ENCODE measurements at regions not wholly inside any gene's neighbourhood (a gene's known extent, or its start where the extent isn't known, plus 50 kb on each side); places are given as distances from the start of the nearest gene placed in this dataset.

DNA sequence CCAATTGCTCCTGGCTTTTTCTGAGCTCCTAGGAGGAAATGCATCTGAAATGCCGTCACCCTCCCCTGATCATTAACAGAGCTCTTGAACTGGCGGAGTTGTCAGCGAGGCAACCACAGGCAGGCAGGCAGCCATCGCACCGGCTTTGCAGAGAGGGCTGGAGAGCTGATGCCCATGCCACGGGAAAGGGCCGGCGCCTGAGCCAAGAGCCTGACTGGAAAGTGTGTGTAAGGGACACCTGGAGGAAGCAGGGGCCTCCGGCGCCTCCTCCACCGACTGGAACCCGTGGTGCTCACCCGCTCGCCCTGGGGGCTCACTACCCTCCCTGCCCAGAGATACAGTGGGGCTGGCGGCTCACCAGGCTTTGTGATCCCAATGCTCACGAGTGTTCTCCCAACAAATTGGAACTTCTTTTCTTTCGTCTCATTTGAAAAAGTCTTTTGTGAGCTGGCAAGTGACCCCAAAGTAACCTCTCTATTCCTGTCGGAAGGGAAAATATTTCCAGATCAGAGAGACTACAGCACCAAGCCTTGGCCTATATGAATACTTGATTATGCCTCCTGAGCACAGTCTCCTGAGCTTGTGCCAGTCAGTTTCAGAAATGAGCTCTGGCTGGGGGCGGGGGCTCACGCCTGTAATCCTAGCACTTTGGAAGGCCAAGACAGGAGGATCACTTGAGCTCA lies 97.7 kb upstream of the SLC25A33 start:
- Mint-ChIP-seq H3K4me3 (no peak overlapping the region), H3K4me1 (no peaks in the 10 kb centered on the region), H3K36me3 (no peaks in the 10 kb centered on the region), H3K27ac (0 out of 2 replicates have a peak overlapping the region, but pooled peaks have one; percentile 17), H3K27me3 (ENCODE audit: low read depth) (no peaks in the 10 kb centered on the region), H3K9me3 (no peaks in the 10 kb centered on the region)
- no peak for TF ChIP-seq ATF3 (CRISPR knock-in tag; conservative IDR thresholded peaks at IDR 0.05)
- TF ChIP-seq, protein P1, sequence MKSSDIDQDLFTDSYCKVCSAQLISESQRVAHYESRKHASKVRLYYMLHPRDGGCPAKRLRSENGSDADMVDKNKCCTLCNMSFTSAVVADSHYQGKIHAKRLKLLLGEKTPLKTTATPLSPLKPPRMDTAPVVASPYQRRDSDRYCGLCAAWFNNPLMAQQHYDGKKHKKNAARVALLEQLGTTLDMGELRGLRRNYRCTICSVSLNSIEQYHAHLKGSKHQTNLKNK (CRISPR knock-in tag; IDR thresholded peaks at IDR 0.05), result no peak
- no peak for TF ChIP-seq ATF2 (CRISPR knock-in tag; IDR thresholded peaks at IDR 0.05; ENCODE audit: borderline replicate concordance, low read depth)
- TF ChIP-seq USF1 (CRISPR knock-in tag; IDR thresholded peaks at IDR 0.05), result no peak
- TF ChIP-seq, protein P2, sequence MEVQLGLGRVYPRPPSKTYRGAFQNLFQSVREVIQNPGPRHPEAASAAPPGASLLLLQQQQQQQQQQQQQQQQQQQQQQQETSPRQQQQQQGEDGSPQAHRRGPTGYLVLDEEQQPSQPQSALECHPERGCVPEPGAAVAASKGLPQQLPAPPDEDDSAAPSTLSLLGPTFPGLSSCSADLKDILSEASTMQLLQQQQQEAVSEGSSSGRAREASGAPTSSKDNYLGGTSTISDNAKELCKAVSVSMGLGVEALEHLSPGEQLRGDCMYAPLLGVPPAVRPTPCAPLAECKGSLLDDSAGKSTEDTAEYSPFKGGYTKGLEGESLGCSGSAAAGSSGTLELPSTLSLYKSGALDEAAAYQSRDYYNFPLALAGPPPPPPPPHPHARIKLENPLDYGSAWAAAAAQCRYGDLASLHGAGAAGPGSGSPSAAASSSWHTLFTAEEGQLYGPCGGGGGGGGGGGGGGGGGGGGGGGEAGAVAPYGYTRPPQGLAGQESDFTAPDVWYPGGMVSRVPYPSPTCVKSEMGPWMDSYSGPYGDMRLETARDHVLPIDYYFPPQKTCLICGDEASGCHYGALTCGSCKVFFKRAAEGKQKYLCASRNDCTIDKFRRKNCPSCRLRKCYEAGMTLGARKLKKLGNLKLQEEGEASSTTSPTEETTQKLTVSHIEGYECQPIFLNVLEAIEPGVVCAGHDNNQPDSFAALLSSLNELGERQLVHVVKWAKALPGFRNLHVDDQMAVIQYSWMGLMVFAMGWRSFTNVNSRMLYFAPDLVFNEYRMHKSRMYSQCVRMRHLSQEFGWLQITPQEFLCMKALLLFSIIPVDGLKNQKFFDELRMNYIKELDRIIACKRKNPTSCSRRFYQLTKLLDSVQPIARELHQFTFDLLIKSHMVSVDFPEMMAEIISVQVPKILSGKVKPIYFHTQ (CRISPR knock-in tag; IDR thresholded peaks at IDR 0.05), result no peak
- no peak for TF ChIP-seq NR3C1 (CRISPR knock-in tag; conservative IDR thresholded peaks at IDR 0.05; ENCODE audit: low read depth)
- no peak for TF ChIP-seq TEAD1 (CRISPR knock-in tag; IDR thresholded peaks at IDR 0.05)
- TF ChIP-seq NFATC4 (CRISPR knock-in tag; IDR thresholded peaks at IDR 0.05), result no peak
- TF ChIP-seq, protein P3, sequence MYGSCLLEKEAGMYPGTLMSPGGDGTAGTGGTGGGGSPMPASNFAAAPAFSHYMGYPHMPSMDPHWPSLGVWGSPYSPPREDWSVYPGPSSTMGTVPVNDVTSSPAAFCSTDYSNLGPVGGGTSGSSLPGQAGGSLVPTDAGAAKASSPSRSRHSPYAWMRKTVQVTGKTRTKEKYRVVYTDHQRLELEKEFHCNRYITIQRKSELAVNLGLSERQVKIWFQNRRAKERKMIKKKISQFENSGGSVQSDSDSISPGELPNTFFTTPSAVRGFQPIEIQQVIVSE (CRISPR knock-in tag; IDR thresholded peaks at IDR 0.05; ENCODE audit: borderline replicate concordance), result no peak
- TF ChIP-seq ZNF138 (CRISPR knock-in tag; conservative IDR thresholded peaks at IDR 0.05), result no peak
- no peak for TF ChIP-seq SOX15 (CRISPR knock-in tag; IDR thresholded peaks at IDR 0.05)
- 0 out of 2 replicates have a peak, but pooled peaks have one; percentile 39 for ATAC-seq
- CTCF ChIA-PET, result interaction anchor here (0.6 to 1.6 kb wide), 7 partner anchors 14 to 523 kb away, joined by 3 to 8 read pairs (median 4); no protein-coding TSS in a partner anchor
- POLR2A ChIA-PET, result no interaction called here
- no peak for DNase-seq (ENCODE audit: low spot score)

- Mint-ChIP-seq H3K9me3 (no peaks in the 10 kb centered on the region), H3K36me3 (no peaks in the 10 kb centered on the region), H3K4me1 (no peaks in the 10 kb centered on the region), H3K27me3 (ENCODE audit: low read depth) (no peaks in the 10 kb centered on the region), H3K27ac (no peak overlapping the region), H3K4me3 (no peak overlapping the region)
- ATAC-seq, result no peak
- ChIA-PET POLR2A (interaction anchor here (0.5 kb wide), 1 partner anchor 181 kb away, joined by 3 read pairs; no protein-coding TSS in a partner anchor), CTCF (interaction anchor here (0.6 to 1.5 kb wide), 4 partner anchors 129 to 192 kb away, joined by 3 to 8 read pairs (median 4); no protein-coding TSS in a partner anchor)
- no peak for TF ChIP-seq ZNF232 (CRISPR knock-in tag; IDR thresholded peaks at IDR 0.05)
- no peak for TF ChIP-seq ERG (CRISPR knock-in tag; IDR thresholded peaks at IDR 0.05)
- TF ChIP-seq, protein P3 (CRISPR knock-in tag; IDR thresholded peaks at IDR 0.05; ENCODE audit: borderline replicate concordance), result no peak
- TF ChIP-seq OVOL2 (CRISPR knock-in tag; IDR thresholded peaks at IDR 0.05; ENCODE audit: borderline replicate concordance), result no peak
- no peak for TF ChIP-seq IRF2 (CRISPR knock-in tag; IDR thresholded peaks at IDR 0.05; ENCODE audit: borderline replicate concordance, low read depth)
- TF ChIP-seq ATF6 (CRISPR knock-in tag; IDR thresholded peaks at IDR 0.05), result no peak
- no peak for TF ChIP-seq SMAD4 (CRISPR knock-in tag; IDR thresholded peaks at IDR 0.05)
- DNase-seq (ENCODE audit: low spot score), result no peak
Observed at GRCh38 chr1:9442278-9442846, 96.9 kb upstream of the SLC25A33 start.

Data from WTC11 (cell line).